GM19043 (cell line): ENCODE measurements at regions not wholly inside any gene's neighbourhood (a gene's known extent, or its start where the extent isn't known, plus 50 kb on each side); places are given as distances from the start of the nearest gene placed in this dataset.
A peak's percentile ranks its signal among the peaks of the same experiment; 100 is the strongest.
"Not testable (repeated sequence)": the region's sequence is repeated elsewhere in the genome, so short reads cannot be mapped to it uniquely, and the experiment has no call there.

ENCODE experiments used
- ATAC-seq: cut with Tn5 transposase; IDR thresholded peaks from one replicate; pipeline ENCODE4 v1.9.1; 2021; ENCODE audit warnings: low read depth; ENCODE audit not compliant: unreplicated experiment

- ATAC-seq = not testable (repeated sequence)
Measured at GRCh38 chrY:17593748-17594147, 286.3 kb downstream of the CDY2B start.

- not testable (repeated sequence) for ATAC-seq
Measured at GRCh38 chrY:17579956-17580519, 300.0 kb downstream of the CDY2B start.

GRCh38 chrY:17579131-17579955 lies 300.7 kb downstream of the CDY2B start:
- peak; percentile 64 for ATAC-seq

- not testable (repeated sequence) for ATAC-seq
Measured at GRCh38 chrY:17563114-17563513, 316.9 kb downstream of the CDY2B start.
